ENCODE measurements at regions not wholly inside any gene's neighbourhood (a gene's known extent, or its start where the extent isn't known, plus 50 kb on each side); places are given as distances from the start of the nearest gene placed in this dataset.

DNA sequence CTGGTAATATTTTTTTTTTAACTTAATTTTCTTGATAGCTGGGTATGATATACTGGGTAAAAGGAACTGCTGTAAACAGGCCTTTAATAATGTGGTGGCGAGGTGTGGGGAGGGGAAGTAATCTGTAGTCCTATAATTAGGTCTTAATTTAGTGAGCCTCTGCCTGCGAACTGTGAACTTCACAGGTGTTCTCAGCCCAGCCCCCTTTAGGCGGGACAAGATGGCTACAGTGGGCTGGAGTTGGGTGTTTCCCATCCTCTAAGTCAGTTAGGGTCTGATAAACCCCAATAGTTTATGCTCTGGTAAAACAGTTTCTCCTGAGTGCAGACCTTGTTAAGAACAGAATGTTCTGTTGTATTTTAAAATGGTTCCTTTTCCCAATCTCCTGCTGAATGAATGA is 97.6 kb upstream of the SERP2 start:
- DNase-seq (ENCODE audit: low spot score): no peak

GRCh38 chr13:44277459-44277858 is 96.2 kb upstream of the SERP2 start:
- no peak for DNase-seq (ENCODE audit: low spot score)

DNA sequence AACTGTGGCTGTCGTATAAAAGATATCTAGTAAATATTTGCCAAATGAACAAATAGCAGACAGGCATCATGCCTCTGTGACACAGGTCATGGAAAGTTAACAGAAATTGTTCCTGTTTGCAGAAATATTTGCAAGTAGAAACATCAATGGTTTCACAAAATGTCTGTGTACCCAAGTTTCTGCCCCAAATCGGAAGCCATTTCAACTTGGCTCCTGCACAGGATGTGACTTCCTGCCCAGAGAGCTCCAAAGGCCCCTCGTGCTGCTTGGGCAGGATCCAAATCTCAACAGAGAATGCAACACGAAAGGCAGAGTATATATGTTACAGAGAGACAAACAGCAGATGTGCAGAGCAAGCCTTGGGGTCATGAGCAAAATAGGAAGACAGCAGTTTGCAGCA is 95.5 kb upstream of the SERP2 start:
- no peak for DNase-seq (ENCODE audit: low spot score)

- DNase-seq (ENCODE audit: low spot score): no peak
Measured at GRCh38 chr13:44280456-44280855, 93.2 kb upstream of the SERP2 start.

DNA sequence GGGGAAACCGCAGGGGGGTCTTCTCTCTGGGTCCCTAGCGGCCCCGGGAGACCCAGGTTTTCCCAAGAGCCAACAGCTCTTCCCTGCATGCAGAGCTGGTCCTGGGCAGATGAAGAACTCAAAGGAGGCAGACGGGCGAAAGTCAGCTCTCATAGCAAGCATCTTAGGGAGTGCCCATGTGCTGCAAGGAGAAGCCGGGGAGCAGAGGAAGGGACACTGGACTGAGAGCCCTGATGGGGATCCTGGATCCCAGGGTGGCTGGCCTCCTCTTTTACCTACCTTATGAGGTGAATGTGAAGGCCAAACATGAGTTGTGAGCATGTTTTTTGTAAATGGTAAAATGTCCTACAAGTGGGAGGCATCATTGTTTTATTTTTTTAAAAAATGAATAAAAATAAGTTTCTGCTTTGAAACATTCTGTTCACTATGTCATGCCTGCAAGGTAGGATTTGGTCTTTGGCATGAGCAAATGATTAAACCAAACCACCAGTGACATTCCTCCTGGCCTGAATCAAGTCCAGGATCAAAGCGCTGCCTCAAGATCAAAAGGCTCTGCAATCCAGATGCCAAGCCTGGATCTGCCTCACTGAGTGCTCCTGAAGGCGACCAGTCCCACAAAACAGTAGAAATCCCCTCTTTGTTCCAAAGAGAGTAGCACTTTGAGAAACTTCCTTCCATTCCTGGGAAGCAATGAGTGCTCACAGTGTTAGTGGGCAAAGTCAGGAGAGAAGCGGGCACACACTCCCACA is 92.2 kb upstream of the SERP2 start:
- no peak for DNase-seq (ENCODE audit: low spot score)

DNA sequence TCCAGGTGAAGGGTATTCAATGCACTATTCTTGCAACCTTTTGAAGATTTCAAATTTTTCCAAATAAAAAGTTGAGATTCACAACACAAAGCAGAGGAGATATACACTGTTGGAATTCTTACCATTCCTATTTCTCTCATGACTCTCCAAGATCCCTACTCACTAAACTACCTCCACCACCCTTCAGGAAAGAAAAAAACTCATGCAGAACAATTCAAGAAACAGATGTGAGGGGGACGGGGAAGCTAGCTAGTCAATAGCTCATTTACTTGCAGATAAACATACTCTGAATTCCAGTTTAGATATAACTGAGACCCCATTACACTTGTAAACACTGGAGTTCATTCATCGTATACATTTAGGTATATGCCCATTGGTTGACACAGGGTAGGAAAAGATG is 90.0 kb upstream of the SERP2 start:
- no peak for DNase-seq (ENCODE audit: low spot score)

DNA sequence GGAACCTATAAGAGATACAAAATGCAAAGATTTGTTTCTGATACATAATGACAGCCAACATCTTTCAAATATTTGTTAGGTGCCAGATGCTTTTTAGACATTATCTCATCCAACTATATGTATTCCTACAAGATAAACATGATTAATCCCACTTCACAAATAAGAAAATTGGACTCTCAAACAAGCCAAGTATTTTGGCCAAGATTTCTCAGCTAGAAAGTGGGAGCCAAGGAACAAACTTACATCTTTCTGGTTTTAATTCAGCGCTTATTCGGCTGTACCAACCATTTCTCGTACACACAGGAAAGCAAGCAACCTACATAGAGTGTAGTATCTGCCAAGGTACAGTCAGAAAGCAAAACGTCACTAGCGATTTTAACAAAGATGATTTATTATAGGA is 85.7 kb upstream of the SERP2 start:
- no peak for DNase-seq (ENCODE audit: low spot score)

GRCh38 chr13:44292545-44292944 is 81.1 kb upstream of the SERP2 start:
- DNase-seq (ENCODE audit: low spot score): no peak

DNA sequence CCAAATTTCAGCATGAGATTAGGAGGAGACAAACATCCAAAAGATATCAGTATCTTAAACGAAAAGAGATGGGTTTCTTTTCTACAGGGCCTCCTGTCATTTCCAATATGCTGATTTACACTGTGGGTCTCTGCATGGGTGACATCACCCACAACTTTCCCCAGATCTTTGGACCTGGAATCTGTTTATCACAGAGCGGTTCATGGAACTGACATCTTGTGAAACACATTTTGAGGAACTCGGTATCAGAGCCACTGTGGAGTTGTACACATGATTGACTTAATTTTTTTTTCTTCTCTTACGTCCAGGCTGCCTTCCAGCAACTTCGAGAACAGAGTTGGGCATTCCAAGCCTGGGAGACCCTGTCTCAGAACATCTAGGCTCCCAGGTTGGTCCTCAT is 80.2 kb upstream of the SERP2 start:
- DNase-seq (ENCODE audit: low spot score): no peak

DNA sequence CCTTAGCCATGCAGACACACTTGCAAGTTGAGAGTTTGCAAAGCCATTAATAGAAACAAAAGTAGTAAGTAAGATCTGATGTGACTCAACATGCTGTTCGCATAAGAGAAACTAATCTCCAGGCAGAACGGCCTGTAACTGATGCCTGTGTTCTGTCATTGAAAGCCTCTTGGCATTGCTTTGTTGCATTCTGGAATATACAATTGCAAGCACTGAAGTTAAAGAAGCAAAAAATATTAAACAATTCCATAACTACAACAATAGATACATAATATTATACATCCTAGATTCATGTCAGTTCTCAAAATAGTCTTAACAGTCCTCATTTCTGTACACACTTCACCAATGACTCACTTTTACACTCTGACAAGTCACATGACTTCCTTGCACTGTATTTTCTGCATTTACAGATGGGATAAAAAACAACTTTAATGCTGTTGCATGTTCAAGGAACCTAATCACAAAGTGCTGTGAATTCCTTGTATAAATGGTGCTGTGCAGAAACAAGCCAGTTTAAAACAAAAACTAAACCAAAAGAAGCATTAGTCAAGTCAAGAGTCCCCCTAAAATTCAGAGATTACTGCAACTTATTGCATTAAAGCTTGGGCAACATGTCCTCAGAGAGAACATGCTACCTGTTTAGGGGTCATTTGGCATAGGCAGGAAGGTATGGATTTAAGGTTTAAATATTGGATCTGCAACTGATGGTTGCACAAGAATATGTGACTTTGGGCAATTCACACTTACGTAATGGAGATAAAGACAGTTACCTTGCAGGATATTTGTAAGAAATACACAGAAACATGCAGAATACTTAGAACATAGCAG is 79.5 kb upstream of the SERP2 start:
- DNase-seq (ENCODE audit: low spot score): no peak

DNA sequence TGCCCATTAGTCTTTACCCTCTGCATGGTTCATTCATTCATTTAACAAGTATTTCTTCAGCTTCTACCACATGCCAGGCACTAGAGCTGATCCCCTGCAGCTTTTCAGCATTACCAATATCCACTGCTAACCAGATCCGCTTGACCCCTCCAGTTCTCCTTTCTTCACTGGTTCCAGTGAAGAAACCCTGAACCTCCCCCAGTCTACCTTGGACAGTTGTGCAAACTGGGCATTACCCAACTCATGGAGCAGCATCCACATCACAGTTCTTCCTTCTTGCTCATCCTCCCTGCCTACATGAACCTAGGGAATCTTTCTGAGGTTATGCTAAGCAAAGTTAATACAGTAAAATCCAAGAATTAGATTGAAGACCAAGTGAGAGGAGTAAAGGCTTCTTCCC is 78.7 kb upstream of the SERP2 start:
- no peak for DNase-seq (ENCODE audit: low spot score)

DNA sequence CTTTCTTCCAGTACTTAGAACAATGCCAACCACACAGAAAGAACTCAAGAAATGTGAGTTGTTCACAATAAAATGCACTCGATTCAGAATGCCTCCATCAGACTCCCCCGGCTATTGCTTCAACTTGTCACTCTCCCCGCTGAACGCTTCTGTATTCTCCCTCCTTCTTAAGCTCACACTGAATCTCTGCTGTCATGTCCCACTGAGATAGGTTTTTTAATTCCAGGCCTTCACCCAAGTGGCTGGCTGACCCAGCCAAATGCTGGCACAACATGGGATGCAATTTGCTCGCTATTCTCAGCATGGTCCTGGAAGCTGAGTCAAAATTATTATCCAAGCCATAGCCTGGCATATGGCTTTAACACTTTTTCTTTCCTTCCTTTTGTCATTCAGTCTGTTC is 76.8 kb upstream of the SERP2 start:
- DNase-seq (ENCODE audit: low spot score): no peak

DNA sequence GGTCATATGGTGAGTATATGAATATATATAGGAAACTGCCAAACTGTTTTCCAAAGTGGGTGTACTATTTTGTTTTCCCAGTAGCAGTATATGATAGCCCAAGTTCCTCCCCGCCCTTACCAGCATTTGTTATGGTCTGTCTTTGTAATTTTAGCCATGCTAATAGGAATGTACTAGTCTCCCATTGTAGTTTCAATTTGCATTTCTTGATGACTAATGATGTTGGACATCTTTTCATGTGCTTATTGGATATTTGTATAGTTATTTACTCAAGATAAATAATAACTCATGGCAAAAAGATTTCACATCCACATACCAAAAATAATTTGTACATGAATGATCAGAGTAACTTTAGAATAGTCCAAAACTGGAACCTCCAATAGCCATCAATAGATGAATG is 75.3 kb upstream of the SERP2 start:
- no peak for DNase-seq (ENCODE audit: low spot score)

DNA sequence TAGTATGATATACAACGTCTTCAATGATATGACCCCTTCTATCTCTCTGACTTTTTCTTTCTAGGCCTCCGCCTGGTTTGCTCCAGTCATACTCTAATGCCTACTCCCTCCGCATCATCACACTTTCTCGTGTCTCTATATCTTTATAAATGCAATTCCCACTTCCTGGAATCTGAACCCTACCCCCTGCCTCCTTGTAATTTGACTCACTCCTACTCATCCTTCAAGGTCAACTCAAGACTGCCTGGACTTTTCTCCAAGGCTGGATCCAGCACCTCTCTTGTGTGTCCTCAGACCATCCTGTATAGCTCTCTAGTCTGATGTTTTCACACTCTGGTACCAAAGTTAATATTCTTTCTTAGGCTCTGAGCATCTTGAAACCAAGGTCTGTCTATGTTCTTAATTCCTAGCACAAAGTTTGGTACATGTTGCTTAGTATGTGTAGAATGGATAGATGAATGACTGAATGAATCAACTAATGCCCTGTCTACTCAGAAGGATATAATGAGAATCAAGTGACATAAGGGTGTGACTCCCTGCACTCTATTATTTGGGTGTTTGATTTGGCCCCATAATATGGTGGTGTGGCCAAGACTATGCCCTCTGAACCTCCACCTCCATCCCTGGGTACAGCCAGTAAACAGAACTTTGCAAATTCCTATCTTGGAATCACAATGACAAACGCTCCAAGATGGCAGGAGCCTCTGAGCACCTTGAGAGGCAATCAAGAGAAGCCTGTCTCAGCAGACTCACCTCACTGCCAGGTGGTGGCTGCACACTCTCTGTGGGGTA is 74.3 kb upstream of the SERP2 start:
- DNase-seq (ENCODE audit: low spot score): no peak

- no peak for DNase-seq (ENCODE audit: low spot score)
Measured at GRCh38 chr13:44300895-44301638, 72.6 kb upstream of the SERP2 start.

- no peak for DNase-seq (ENCODE audit: low spot score)
Measured at GRCh38 chr13:44301639-44302015, 72.0 kb upstream of the SERP2 start.

GRCh38 chr13:44302233-44302632 is 71.4 kb upstream of the SERP2 start:
- no peak for DNase-seq (ENCODE audit: low spot score)

DNA sequence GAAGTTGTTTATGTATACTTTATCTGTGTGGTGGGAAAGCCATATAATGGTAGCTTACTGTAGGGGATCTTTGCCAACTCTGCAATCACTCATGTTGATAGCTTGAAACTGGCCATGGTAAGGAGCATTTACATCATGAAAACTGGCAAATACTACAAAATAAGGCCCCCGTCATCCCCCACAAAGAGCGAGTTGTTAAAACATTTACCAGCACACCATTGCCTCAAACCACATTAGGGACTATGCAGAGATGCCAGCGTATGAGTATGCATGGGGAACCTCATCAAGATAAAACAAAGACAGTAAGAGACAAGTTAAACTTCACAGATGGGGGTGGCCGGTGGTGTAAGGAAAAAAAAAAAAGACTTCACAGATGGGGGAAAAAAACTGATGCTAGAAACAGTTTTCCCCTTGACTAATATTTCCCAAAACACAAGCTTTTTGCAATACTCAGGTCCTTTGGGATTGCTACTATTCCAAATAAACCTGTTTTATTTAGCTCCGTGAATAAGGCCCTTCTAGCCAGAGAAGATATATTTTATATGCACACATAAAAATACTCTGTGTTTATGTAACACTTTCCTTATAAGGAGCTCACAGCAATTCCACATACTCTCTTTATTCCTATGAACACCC is 70.6 kb upstream of the SERP2 start:
- no peak for DNase-seq (ENCODE audit: low spot score)

DNA sequence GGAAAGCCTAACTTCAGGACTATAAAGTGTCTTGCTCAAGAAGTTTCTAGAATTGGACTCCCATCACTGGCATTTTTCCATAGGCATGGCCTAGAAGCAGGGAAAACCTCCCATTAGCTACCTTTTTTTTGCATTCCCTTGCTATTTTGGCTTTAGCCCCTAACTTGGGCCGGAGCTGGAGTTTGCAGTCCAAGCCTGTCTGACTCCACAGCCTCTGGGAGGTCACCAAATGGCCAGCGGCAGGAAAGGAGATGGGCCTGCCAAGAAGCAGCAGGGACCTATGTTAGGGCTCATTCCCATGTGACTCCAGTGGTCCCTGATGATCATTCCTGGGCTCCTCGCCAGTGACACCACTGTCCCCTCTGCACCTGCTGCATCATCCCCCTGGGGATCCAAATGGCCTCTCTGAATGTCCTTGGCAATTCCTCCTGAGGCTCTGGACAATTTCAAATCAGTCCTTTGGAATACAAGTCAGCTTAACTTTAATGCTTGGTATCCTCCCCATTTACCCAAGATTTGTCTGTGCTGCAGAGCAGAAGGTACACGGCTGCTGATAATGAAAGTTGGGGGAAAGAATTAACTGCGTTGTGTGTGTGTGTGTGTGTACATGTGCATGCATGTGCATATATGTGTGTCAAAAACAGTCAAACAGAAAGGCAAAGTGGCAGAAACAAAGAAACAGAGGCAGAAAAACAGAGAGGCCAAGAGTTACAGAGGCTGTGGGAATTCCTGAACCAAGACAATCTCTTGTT is 69.8 kb upstream of the SERP2 start:
- peak; percentile 76 for DNase-seq (ENCODE audit: low spot score)

- DNase-seq (ENCODE audit: low spot score): no peak
Measured at GRCh38 chr13:44304433-44304725, 69.2 kb upstream of the SERP2 start.

DNA sequence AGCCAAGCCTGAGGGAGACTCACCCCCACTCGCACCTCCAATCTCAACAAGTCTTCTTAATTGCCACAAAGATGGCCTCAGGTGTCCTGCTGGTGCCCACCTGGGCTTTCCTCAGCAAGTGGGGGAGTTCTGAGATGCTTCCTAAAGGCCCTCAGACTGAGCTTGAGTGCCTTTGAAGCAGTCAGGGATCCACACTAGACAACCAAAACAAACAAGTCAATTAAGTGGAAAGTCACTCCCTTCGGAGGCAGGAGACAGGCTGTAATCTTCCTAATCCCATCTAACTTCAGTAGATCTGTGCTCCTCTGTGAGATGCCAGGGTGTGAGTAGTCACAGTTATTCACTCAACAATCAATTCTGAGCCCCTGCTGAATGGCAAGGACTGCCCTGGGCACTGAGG is 68.3 kb upstream of the SERP2 start:
- DNase-seq (ENCODE audit: low spot score): no peak
